ENCODE measurements at regions not wholly inside any gene's neighbourhood (a gene's known extent, or its start where the extent isn't known, plus 50 kb on each side); places are given as distances from the start of the nearest gene placed in this dataset.

GRCh38 chr13:52975969-52976368 is 52.6 kb upstream of the OLFM4 start:
- DNase-seq = no peak

DNA sequence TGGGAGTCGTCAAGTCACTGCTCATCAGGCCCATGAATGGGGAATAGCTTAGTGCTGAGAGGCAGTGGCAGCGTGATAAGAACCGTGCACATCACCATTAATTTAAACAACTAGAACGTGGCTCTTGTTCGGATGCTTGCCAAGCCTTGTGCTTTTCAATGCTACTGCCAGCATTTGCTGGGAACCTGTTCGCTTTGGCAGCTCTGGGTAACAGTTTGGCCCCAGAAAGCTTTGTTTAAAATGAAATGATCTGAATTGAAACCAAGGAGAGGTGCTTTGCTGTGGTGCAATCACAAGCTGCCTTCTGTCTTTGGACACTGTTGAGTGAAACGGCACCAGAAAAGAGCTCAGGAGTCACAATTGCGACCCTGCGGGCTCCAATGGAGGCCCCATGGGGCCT is 53.5 kb upstream of the OLFM4 start:
- DNase-seq = no peak

DNA sequence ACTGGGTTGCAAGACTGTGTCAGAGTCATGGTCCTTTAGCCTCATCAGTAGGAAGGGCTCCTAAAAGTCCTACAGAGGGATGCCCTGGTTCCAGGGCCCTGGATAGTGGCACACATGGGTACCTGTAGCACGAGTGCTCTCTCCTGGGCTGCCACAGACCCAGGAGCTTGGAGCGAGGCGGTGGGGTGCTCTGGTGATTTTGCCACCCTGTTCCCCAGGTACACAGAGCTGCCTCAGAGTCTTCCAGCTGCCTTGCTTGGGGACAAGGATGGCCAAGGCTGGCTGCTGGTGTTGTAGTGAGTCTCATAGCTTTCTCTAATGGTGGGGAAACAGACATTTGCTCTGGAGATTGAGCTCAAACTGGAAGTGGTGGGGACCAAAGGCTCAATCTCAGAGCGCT is 53.9 kb upstream of the OLFM4 start:
- no peak for DNase-seq

- no peak for DNase-seq
Measured at GRCh38 chr13:52969373-52969772, 59.2 kb upstream of the OLFM4 start.

DNA sequence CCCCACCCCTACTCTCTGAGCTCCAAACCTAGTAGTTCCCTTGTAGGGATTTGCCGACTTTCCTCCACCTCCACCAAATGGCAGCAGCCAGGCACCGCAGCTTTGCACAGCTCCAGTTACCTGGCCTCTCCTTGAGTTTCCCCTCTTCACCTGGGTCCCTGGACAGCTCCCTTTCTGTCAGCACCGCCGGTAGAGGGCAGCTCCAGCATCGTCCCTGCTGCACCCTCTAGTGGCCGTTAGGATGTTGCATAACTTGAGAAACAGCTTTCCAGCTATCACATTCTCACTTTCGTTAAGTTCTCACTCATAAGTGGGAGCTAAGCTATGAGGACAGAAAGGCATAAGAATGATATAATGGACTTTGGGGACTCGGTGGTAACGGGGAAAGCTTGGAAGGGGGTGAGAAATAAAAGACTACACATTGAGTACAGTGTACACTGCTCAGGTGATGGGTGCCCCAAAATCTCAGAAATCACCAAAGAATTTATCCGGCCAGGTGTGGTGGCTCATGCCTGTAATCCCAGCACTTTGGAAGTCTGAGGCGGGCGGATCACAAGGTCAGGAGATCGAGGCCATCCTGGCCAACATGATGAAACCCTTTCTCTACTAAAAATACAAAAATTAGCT is 60.4 kb upstream of the OLFM4 start:
- peak; percentile 51 for DNase-seq

DNA sequence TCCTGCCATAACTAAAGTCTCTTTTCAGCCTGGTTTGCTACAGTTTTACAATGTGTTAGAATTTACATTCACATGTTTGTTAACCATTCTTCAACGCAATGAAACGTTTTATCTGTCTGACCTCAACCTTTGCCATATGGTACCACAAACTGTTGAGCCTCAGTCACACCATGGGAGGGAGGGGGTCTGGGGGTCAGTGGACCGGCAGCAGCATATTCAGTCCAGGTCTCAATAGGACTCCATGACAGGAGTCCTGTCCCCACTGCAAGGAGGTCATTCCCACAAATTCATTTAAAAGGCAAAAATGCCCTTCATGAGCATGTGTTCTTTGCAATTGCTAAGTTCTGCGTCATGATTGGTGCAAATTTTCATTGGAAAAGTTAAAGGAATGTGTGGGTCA is 66.6 kb upstream of the OLFM4 start:
- DNase-seq = no peak

GRCh38 chr13:52961256-52961910 is 67.2 kb upstream of the OLFM4 start:
- no peak for DNase-seq

- no peak for DNase-seq
Measured at GRCh38 chr13:52955472-52955874, 73.1 kb upstream of the OLFM4 start.

- DNase-seq = no peak
Measured at GRCh38 chr13:52954838-52955237, 73.8 kb upstream of the OLFM4 start.

- no peak for DNase-seq
Measured at GRCh38 chr13:52950436-52950956, 78.1 kb upstream of the OLFM4 start.

- DNase-seq = no peak
Measured at GRCh38 chr13:52949742-52950141, 78.9 kb upstream of the OLFM4 start.

DNA sequence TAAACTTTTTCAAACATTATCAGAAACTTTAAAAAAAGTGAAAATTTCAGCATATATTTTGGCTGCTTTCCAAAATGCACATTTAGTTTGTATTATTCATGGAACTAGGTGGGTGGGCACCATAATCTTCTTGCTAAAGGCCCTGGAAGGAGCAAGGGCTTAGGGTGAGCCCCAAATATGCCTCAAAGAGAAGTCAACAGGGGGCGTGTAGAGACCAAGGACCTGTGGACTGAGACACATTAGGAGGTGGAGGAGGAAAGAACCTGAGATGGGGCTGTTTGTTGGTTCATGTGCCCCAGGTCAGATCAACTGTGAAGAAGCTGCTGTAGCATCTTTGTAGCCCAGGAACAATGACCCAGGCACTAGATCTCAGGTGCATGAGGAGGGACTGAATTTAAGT is 79.6 kb upstream of the OLFM4 start:
- DNase-seq = no peak

- DNase-seq = no peak
Measured at GRCh38 chr13:52947921-52948373, 80.7 kb upstream of the OLFM4 start.

GRCh38 chr13:52945348-52945747 is 83.3 kb upstream of the OLFM4 start:
- DNase-seq = peak; percentile 19

DNA sequence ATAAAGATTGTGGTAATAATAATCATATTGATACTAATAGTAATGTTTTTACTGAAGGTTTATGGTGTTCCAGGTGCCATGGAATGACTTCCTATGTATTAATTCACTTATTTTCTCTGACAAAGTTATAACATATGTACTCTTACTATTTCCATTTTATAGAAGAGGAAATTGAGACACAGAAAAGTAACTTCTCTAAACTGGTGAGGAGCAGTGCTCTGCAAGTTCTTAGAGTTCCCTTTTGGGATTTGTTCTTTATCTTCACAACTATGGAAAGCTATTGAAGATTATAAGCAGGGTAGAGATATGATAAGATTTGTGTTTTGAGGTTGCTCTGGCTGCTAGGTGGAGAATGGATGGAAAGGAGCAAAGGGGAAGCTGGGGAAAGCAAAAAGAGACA is 83.9 kb upstream of the OLFM4 start:
- no peak for DNase-seq

DNA sequence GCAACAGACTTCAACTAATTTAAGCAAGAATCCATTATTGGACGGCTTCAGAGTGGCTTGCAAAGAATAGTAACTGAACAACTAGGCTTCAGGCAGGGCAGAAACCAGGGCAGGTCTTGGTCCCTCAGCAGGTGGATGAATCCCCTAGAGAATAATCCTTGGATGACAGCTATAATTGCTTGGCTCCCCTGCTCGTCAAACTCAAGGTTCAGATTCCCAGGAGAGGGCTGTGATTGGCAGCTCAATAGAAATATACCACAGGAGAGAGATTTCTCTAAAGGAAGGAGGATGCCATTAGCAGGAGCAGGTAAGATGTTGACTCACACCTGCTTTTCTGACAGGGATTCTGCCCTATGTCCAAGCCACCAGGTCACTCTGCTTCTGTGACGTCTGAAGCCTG is 89.6 kb upstream of the PCDH8 start:
- DNase-seq = no peak

GRCh38 chr13:52936806-52937205 is 88.4 kb upstream of the PCDH8 start:
- DNase-seq = no peak

GRCh38 chr13:52934258-52934657 is 85.8 kb upstream of the PCDH8 start:
- no peak for DNase-seq

GRCh38 chr13:52933547-52934210 is 85.2 kb upstream of the PCDH8 start:
- no peak for DNase-seq

DNA sequence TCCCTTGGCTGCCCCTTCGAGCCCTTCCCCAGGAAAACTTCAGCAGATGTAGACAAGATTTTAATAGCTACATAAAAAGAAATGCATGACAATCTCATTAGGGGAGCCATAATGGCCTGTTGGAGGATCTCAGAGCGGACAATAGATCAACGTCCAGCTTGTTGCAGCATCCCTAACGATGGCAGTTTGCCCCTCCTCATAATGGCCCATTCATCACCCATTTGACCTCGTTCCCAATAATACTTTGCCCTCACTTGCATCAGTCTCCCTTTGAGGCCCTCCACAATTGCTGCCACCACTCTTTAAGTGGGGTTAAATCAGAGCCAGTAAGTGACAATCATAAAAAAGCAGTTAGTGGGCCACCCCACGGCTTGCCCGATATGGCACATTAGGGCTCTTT is 84.7 kb upstream of the PCDH8 start:
- no peak for DNase-seq

DNA sequence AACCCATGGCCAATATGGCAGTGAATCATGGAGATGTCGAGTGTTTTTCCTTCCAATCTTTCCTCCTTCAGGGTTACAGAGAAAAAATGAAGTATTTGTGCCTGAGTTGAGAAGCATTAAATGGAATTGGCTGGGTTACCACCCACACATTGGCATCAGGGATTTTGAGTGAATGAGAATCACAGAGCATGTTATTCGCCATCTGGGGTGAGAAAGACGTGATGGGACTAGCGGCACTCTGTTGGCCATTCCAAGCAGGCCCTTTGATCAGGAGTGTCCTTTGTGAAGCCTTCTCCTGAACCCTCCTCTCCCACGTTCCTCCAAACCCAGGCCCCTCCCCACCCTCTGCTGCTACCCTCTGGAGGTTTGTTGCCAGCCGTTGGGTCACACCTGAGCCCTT is 84.2 kb upstream of the PCDH8 start:
- DNase-seq = no peak

DNA sequence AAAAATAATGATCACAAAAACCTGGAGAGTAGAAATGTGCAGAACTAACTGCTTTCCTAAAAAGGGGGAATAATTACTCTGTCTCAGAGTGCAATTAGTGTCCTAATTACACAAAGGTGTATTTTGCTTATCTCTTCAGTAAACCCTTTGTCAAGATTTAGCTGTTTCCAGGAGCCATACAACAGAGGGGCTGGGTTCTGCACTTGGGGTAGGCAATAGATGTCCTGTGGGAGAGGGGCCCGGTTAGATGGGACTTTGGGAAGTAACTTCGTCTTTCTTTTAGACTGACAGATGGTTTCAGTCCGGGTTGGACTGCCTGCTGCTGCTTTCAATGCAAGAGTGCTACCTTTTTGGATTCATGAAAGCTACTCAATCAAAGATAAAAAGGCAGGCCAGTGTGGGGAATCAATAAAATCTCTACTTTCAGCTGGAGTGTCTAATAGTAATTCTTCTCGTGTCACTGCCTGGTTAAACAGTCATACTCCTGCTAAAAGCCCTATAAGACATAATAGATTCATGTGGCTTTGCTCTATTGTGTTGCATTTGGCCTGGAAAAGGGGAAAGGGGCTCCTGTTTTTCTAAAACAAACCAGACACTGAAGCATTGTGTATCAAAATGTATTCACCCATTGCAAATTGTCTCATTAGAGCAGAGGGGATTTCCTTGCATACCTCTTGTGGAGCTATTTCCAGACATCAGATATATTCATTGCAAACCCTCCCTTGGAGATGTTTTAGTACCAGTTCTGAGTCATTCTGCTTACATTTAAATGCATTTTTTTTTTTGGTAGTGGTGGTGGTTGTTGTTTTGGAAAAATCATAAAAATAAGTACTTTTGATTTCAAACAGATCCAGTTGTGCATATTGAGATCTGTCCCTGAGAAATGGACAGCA is 83.3 kb upstream of the PCDH8 start:
- no peak for DNase-seq

DNA sequence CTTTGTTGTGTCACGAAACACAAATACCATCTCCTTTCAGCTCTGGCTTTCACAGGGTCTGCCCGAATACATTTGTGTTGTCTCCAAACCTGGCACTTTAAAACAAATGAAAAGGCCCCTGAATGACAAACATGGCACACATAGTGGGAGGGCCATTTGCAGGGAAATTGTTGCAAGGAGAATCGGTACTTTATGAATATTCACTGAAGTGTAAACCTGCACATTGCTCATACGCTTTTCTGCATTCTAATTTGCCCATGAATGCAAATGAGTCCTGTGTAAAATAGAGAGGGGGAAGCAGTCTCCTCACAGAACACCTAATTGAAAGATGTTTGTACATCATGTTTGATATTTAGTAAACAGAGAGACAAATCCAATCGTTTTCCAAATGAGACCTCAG is 82.7 kb upstream of the PCDH8 start:
- no peak for DNase-seq

All from CD4-positive, alpha-beta T cell treated with Interleukin-15 for 1 hour (primary cell).